GM12874 (cell line): ENCODE measurements at regions not wholly inside any gene's neighbourhood (a gene's known extent, or its start where the extent isn't known, plus 50 kb on each side); places are given as distances from the start of the nearest gene placed in this dataset.

Experiments used
- TF ChIP-seq, protein P1 (sequence below): IDR thresholded peaks from 2 replicates; pipeline ENCODE4 v1.5.1; 2011; ENCODE audit warnings: low read depth, mild to moderate bottlenecking, control low read depth, low read length, moderate library complexity; ENCODE audit not compliant: insufficient read depth

GRCh38 chr21:31536138-31536537 is 123.4 kb upstream of the SOD1 start:
- TF ChIP-seq, protein P1, sequence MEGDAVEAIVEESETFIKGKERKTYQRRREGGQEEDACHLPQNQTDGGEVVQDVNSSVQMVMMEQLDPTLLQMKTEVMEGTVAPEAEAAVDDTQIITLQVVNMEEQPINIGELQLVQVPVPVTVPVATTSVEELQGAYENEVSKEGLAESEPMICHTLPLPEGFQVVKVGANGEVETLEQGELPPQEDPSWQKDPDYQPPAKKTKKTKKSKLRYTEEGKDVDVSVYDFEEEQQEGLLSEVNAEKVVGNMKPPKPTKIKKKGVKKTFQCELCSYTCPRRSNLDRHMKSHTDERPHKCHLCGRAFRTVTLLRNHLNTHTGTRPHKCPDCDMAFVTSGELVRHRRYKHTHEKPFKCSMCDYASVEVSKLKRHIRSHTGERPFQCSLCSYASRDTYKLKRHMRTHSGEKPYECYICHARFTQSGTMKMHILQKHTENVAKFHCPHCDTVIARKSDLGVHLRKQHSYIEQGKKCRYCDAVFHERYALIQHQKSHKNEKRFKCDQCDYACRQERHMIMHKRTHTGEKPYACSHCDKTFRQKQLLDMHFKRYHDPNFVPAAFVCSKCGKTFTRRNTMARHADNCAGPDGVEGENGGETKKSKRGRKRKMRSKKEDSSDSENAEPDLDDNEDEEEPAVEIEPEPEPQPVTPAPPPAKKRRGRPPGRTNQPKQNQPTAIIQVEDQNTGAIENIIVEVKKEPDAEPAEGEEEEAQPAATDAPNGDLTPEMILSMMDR, result no peak

DNA sequence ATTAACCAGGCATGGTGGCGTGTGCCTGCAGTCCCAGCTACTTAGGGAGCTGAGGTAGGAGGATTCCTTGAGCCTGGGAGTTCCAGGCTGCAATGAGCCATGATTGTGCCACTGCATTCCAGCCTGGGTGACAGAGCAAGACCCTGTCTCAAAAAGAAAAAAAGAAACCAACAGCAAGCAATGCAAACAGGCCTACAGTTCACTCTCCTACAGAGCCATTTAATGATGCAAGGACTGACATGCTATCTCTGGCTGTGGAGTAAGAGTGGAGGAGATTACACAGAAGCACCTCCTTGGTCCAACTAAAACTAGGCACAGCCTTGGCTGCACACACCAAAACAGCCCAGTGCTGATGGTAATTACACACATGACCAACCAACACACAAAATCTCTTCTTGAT is 127.5 kb upstream of the SOD1 start:
- TF ChIP-seq, protein P1, result no peak

DNA sequence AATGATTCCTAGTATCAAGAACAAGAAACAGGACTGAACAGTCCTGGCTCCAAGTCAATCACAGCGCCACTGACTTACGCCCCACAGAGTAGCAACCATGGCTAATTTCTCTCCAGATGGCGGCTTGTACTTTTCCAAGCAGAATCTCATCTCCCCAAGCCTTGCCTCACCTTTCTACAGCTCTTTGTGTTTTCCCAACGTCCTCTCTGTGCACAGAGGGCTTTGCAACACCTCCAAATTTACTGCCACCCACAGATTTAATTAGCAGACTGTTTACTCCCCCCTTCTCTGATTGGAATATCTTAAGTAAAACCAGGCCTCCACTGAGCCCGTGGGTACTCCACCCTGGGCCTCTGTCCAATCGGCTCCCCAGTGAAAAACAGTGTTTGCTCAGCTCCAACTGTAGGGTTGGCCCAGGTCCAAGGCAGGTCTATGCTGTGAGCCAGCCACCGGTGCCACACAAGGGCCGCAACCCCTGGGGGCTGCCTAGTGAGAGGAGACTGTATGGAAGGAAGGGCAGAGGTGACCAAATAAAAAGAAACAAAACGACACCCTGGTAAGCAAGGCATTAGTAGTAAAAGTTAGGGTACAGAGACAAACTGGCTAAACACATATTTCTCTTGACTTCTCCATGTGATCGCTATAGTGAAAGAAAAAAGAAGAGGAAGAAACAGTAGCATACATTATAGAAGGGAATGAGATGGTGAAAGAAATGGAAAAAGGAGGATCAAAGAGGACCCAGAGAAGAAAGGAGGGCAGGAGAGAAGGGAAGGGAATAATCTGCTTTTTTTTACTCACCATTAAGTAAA is 128.4 kb upstream of the SOD1 start:
- TF ChIP-seq, protein P1, result no peak

DNA sequence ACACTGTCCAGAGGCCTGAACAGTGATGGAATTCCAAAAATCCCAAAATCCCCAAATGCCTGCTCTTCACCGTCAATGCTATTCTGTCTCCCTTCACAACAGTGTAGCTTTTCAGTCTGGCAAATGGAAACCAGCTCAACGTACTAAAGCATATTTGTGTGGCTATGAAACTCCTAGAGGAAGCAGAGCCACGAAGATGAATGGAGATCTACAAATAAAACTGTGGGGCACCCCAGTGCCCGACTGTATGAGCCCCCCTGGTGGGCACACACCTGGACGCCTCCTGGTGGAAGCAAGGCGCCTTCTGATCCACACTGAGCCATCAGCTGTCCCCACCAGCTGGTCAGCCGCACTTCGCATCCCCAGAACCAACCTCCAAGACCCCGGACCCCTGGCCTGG is 129.1 kb upstream of the SOD1 start:
- TF ChIP-seq, protein P1, result no peak

DNA sequence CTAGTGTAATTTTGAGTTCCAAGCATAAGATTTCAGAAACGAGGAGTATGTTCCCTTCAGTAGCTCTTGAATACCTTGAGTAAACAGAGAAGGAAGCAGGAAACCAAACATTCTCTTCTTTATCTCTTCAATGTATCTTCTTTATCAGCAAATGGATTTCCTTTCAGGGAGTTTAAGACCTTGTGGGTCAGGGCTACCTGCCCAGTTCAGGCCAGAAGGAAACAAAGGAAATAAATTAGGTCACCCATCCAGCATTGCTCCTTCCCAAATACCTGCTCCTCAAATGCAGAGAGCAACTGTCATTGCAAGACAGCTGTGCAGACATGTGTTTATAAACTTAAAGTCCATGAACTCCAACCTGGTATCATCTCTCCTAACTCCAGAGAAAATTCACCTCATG is 130.1 kb upstream of the SOD1 start:
- TF ChIP-seq, protein P1, result no peak

DNA sequence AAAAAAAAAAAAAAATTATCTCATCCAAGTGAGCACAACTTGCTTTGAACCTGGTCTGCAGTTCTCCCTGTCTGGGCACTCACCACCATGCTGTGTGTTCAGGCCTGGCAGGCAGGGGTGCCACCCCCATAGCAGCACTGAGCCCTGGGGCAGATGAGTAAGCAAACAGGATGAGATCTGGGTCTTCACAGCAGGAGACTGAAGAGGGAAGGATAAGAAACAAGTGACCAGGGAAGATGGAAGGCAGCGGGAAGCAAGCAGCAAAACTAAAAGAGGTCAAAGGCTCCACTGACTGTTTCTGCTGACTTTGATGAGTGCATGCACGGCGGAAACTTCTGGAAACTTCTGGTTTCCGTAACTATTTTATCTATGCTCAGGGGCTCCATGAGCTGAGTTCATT is 133.5 kb upstream of the SOD1 start:
- TF ChIP-seq, protein P1, result no peak

GRCh38 chr21:31524140-31524539 is 135.4 kb upstream of the SOD1 start:
- TF ChIP-seq, protein P1, result no peak
